Tibial artery (tissue), 4 donors: ENCODE measurements at regions not wholly inside any gene's neighbourhood (a gene's known extent, or its start where the extent isn't known, plus 50 kb on each side); places are given as distances from the start of the nearest gene placed in this dataset.

Experiments
- DNase-seq, 2 donors: peaks; one replicate each; pipeline ENCODE4 v3.0.0-alpha.2; 2019
- H3K27ac ChIP-seq, 2 donors: fragments of 200-600 bp; sonication (generic) in 1 of 2; 1 replicate in 1 of 2; 2 replicates in 1 of 2; pipeline ENCODE4 v1.5.1; 2018 to 2019; ENCODE audit warnings: mild to moderate bottlenecking in 1 of 2
- H3K27me3 ChIP-seq, 2 donors: fragments of 200-600 bp; sonication (generic) in 1 of 2; one replicate each; pipeline versions ENCODE4 v1.5.1 to v1.6.0; 2016 to 2019
- H3K36me3 ChIP-seq, 3 donors: fragments of 200-600 bp; sonication (generic) in 2 of 3; one replicate each; pipeline ENCODE4 v1.5.1; 2016 to 2019; ENCODE audit warnings: mild to moderate bottlenecking in 2 of 3
- H3K4me1 ChIP-seq, 4 donors: fragments of 200-600 bp; sonication (generic) in 2 of 4; 1 replicate in 3 of 4; 2 replicates in 1 of 4; pipeline ENCODE4 v1.5.1; 2016 to 2019
- H3K4me3 ChIP-seq, 2 donors: fragments of 200-600 bp; sonication (generic) in 1 of 2; 1 replicate in 1 of 2; 2 replicates in 1 of 2; pipeline ENCODE4 v1.5.1; 2018 to 2019; ENCODE audit warnings: mild to moderate bottlenecking in 2 of 2
- H3K9me3 ChIP-seq, 3 donors: fragments of 200-600 bp; sonication (generic) in 1 of 3; one replicate each; pipeline ENCODE4 v1.5.1; 2016 to 2019
- intact Hi-C: fragments of 100-400 bp; cut with DNase I; formaldehyde crosslinking; loops from one replicate; pipeline ENCODE4 v1.15.0; 2023; ENCODE audit warnings: low total_unique reads
- TF ChIP-seq, protein P1 (sequence below), 2 experiments: fragments of 200-600 bp in 1 of 2; fragments of 450-650 bp in 1 of 2; IDR thresholded peaks; one replicate each; pipeline ENCODE4 v1.5.1; 2017 to 2019; ENCODE audit warnings: antibody characterized with exemption in 2 of 2, mild to moderate bottlenecking in 1 of 2, moderate library complexity in 1 of 2

DNA sequence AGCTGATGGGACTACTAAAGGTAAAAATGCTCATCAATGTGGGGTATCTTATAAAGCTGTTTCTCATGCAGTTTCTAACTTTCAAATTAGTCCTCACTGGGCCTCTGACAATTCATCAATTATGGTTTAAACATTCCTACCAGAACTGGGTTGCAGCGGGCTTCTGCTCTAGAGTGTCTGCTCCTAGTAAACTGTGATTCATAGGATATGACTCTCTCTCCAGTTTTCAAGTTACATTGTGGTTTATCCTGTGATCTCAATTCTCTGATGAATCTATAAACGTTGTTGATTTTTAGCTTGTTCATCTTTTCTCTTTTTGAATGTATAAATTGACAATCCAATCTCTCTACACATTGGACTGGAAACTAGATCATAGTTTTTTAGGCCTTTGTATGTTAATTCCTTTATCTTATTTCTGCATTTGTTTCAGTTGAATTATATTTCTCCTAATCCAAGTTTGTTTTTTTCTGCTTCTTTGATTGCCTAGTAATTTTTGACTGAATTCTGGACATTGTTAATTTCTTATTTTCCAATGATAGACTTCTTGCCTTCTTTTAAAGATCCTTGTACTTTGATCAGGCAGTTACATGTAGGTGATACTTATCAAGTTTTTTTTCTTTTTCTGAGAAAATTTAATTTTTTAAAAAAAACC lies 822.6 kb downstream of the TLE1 start:
- no peak for DNase-seq
- intact Hi-C loops = no loop called here
- Histone ChIP-seq H3K27me3 (no peaks in the 10 kb centered on the region), H3K27ac (no peak overlapping the region), H3K4me1 (no peaks in the 10 kb centered on the region), H3K9me3 (peaks cover 0 to 11% (median 6%) of the 10 kb centered on the region in 3 donors), H3K36me3 (no peaks in the 10 kb centered on the region), H3K4me3 (no peak overlapping the region)
- TF ChIP-seq, protein P1, sequence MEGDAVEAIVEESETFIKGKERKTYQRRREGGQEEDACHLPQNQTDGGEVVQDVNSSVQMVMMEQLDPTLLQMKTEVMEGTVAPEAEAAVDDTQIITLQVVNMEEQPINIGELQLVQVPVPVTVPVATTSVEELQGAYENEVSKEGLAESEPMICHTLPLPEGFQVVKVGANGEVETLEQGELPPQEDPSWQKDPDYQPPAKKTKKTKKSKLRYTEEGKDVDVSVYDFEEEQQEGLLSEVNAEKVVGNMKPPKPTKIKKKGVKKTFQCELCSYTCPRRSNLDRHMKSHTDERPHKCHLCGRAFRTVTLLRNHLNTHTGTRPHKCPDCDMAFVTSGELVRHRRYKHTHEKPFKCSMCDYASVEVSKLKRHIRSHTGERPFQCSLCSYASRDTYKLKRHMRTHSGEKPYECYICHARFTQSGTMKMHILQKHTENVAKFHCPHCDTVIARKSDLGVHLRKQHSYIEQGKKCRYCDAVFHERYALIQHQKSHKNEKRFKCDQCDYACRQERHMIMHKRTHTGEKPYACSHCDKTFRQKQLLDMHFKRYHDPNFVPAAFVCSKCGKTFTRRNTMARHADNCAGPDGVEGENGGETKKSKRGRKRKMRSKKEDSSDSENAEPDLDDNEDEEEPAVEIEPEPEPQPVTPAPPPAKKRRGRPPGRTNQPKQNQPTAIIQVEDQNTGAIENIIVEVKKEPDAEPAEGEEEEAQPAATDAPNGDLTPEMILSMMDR (IDR thresholded peaks at IDR 0.05) = no peak

DNA sequence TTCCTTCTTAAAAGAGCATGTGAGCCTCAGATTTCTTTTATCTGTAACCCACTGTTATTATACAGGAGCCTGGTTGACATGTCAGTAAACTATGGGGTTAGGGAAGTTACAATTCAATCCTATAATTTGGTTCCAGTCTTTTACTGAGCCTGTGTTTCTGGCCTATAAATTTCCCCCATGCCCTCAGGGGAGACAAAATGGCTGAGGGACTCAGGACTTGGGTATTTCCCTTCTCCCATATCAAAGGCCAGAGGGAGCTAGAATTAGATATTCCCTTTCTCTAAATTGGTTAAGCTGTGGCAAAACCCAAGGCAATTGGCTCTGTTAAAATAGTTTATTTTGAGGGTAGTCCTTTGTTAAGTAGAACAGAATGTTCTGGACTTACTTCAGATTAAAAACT lies 823.2 kb downstream of the TLE1 start:
- intact Hi-C loops = no loop called here
- H3K4me3 ChIP-seq = no peak overlapping the region
- H3K27ac ChIP-seq = no peak overlapping the region
- TF ChIP-seq, protein P1 (IDR thresholded peaks at IDR 0.05) = no peak
- no peaks in the 10 kb centered on the region for H3K4me1 ChIP-seq
- peaks cover 0 to 11% (median 6%) of the 10 kb centered on the region in 3 donors for H3K9me3 ChIP-seq
- H3K27me3 ChIP-seq = no peaks in the 10 kb centered on the region
- H3K36me3 ChIP-seq = no peaks in the 10 kb centered on the region
- no peak for DNase-seq

DNA sequence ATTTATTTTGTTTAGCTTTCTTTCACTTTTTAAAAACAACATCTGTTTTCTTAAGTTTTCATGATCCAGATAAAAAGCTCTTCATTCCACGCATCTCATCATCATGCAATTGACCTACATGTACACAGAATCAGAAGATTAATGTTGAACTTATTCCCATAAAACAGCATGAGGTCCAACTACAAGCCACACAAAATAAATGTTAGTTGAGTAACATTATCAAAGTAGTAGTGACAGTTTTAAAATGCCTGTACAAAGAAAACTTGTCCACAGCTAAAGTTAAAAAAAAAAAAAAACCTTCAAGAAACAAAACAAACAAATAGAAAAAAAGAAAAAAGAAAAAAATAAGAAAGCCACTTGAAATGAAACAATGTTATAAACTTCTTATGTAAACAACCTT lies 846.3 kb downstream of the TLE1 start:
- Histone ChIP-seq H3K27ac (no peak overlapping the region), H3K27me3 (no peaks in the 10 kb centered on the region), H3K36me3 (no peaks in the 10 kb centered on the region), H3K4me3 (no peak overlapping the region), H3K9me3 (no peaks in the 10 kb centered on the region), H3K4me1 (peaks cover 0 to 3% (median 0%) of the 10 kb centered on the region in 4 donors)
- intact Hi-C loops = no loop called here
- DNase-seq = no peak
- TF ChIP-seq, protein P1 (IDR thresholded peaks at IDR 0.05) = no peak

DNA sequence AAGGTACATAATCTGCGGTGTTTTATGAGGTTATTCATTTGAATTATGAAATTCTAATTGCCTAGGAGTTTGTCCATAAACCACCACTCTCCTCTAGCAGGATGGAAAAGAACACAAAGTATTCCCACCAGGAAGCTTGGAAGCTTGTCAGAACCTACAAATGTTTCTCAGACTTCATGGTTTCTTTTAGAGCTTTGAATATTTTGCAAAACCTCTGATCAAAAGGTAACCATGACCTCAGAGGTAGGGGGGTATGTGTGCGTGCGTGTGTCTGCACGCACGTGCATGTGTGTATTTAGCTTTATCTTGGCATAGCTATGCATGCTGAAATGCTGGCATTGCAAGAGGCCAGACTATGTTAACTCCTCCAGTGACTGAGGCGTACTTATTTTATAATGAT lies 847.0 kb downstream of the TLE1 start:
- intact Hi-C loops = no loop called here
- TF ChIP-seq, protein P1 (IDR thresholded peaks at IDR 0.05) = no peak
- Histone ChIP-seq H3K27me3 (no peaks in the 10 kb centered on the region), H3K4me3 (no peak overlapping the region), H3K9me3 (no peaks in the 10 kb centered on the region), H3K36me3 (no peaks in the 10 kb centered on the region), H3K27ac (no peak overlapping the region), H3K4me1 (peaks cover 0 to 3% (median 0%) of the 10 kb centered on the region in 4 donors)
- no peak for DNase-seq

DNA sequence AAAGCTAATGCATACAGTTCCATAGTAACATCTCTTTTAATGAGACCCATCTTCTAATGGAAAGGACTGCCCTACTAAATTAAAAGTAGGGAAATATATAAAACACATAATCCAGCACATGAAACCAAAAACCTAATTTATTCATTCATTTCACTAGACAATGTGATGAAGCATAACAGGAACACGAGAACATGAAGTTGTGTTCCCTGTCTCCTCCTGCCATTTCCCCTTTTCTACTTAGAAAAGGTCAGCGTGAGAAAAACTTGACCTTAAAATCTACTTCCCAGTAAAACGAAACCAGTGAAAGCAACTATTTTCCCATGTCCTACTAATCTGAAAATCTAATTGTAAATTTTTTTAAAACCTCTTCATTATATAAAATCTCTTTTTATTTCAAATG lies 847.5 kb downstream of the TLE1 start:
- H3K9me3 ChIP-seq = no peaks in the 10 kb centered on the region
- H3K4me3 ChIP-seq = no peak overlapping the region
- intact Hi-C loops = no loop called here
- no peaks in the 10 kb centered on the region for H3K36me3 ChIP-seq
- no peak for DNase-seq
- TF ChIP-seq, protein P1 (IDR thresholded peaks at IDR 0.05) = no peak
- no peaks in the 10 kb centered on the region for H3K27me3 ChIP-seq
- H3K4me1 ChIP-seq = peaks cover 0 to 3% (median 0%) of the 10 kb centered on the region in 4 donors
- H3K27ac ChIP-seq = no peak overlapping the region
